ENCODE measurements at regions not wholly inside any gene's neighbourhood (a gene's known extent, or its start where the extent isn't known, plus 50 kb on each side); places are given as distances from the start of the nearest gene placed in this dataset.

DNA sequence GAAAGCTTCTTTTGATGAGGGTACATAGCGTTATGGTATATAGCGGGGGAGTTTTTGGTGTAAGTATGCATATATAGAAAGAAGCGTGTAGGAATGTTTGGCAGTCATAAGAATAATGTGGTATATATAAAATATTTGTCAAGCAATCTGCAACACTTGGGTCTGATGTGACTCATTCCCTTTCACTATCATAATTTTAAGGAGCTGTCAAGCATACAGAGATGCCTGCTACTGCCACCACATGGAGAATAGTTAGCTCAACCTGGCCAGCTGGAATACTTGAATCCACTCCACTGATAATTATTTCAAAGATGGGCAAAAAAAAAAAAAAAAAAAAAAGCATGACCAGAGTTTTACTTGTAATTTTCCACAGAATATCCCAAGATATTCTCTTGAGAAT lies 559.8 kb upstream of the REG3G start:
- DNase-seq (ENCODE audit: low spot score): no peak
- TF ChIP-seq, protein P1, sequence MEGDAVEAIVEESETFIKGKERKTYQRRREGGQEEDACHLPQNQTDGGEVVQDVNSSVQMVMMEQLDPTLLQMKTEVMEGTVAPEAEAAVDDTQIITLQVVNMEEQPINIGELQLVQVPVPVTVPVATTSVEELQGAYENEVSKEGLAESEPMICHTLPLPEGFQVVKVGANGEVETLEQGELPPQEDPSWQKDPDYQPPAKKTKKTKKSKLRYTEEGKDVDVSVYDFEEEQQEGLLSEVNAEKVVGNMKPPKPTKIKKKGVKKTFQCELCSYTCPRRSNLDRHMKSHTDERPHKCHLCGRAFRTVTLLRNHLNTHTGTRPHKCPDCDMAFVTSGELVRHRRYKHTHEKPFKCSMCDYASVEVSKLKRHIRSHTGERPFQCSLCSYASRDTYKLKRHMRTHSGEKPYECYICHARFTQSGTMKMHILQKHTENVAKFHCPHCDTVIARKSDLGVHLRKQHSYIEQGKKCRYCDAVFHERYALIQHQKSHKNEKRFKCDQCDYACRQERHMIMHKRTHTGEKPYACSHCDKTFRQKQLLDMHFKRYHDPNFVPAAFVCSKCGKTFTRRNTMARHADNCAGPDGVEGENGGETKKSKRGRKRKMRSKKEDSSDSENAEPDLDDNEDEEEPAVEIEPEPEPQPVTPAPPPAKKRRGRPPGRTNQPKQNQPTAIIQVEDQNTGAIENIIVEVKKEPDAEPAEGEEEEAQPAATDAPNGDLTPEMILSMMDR (IDR thresholded peaks at IDR 0.05; ENCODE audit: extremely low read depth, missing control alignments): no peak

DNA sequence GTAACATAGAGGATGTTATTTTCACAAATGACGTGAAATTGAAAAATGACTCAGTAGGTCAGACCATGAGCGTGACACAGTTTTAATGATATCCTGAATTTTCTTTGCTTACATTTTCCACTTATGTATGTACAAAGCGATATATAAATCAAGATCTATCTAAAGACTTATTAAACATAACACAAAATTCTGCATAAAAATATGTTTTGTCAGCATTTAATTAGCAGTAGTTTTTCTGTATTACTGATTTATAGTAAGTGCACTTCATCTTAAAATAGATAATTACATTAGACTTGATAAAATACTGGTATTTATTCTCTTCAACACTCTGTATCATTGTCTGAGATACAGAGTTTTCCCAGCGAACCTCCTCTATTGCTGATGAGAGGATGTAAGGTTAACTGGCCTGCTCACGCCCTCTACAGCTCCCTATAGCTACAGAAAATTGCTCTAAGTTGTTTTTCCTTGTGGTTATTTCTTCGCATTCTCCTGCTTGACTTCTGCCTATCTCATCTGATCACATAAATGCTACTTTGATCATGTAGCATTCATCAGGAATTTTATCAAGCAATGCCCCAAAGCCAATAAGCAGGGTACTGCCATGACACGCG lies 548.8 kb upstream of the REG3G start:
- TF ChIP-seq, protein P1 (IDR thresholded peaks at IDR 0.05; ENCODE audit: extremely low read depth, missing control alignments): no peak
- DNase-seq (ENCODE audit: low spot score): no peak

DNA sequence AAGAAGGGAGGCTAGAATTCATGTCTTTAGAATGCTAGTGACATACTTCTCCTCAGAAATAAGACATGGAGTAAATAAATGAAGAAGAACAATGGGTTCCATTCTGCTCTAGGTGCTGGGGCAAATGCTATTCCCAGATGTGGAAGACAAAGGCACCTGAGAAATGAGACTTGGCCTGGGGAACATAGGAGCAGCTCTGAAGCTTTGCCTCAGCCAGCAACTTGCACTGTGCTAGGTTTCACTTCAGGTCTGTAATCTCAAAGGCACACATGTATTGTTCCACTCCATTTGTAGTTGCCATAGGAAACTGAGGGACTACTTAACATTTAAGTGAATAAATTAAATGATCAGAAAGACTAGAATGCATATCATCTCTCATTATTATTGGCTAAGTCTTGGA lies 538.9 kb upstream of the REG3G start:
- no peak for DNase-seq (ENCODE audit: low spot score)
- TF ChIP-seq, protein P1 (IDR thresholded peaks at IDR 0.05; ENCODE audit: extremely low read depth, missing control alignments): no peak

DNA sequence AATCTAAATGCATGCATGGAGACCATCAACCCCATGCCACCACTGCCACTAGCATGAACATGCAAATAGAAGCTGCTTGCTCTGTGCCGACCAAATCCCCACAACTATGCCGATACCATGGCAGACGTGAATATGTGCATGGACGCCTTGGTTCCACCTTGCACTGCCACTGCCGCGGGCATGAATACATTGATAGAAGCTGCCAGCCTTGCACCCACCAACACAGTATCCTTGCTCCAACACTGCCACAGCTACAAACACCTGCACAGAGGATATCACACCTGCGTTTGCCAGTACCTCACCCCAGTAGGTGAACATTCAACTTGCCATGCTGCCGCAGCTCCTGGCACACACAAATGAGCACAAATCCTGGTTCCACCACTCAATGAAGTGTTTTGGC lies 527.4 kb upstream of the REG3G start:
- no peak for DNase-seq (ENCODE audit: low spot score)
- TF ChIP-seq, protein P1 (IDR thresholded peaks at IDR 0.05; ENCODE audit: extremely low read depth, missing control alignments): no peak

DNA sequence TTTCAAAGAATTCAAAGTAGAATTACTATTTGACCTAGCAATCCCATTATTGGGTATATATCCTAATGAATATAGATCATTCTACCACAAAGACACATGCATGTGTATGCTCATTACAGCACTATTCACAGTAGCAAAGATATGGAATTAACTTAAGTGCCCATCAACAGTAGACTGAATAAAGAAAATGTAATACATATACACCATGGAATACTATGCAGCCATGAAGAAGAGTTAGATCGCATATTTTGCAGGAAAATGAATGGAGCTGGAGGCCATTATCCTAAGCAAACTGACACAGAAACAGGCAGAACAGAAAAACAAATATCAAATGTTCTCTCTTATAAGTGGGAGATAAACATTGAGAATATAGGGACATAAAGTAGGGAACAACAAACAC lies 519.2 kb upstream of the REG3G start:
- no peak for DNase-seq (ENCODE audit: low spot score)
- TF ChIP-seq, protein P1 (IDR thresholded peaks at IDR 0.05; ENCODE audit: extremely low read depth, missing control alignments): no peak

DNA sequence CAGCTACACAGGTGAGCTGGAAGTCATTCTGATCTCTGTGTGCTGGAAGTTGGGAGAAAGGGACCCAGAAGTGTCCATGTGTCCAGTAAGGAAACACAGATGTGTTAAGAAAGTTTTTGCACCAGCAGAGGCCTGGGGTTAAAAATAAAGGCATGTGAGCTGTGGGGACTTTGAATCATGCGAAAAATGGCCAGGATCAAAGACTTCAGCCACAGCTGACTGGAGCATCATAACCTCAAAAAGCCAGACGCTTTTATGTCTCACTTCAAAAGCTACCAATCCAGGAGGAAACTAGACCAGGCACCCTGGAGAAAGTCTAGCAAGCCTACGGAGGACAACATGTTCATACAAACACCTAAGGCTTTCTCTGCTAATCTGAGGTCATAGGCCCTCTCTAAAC lies 503.6 kb upstream of the REG3G start:
- DNase-seq (ENCODE audit: low spot score): no peak
- TF ChIP-seq, protein P1 (IDR thresholded peaks at IDR 0.05; ENCODE audit: extremely low read depth, missing control alignments): no peak

DNA sequence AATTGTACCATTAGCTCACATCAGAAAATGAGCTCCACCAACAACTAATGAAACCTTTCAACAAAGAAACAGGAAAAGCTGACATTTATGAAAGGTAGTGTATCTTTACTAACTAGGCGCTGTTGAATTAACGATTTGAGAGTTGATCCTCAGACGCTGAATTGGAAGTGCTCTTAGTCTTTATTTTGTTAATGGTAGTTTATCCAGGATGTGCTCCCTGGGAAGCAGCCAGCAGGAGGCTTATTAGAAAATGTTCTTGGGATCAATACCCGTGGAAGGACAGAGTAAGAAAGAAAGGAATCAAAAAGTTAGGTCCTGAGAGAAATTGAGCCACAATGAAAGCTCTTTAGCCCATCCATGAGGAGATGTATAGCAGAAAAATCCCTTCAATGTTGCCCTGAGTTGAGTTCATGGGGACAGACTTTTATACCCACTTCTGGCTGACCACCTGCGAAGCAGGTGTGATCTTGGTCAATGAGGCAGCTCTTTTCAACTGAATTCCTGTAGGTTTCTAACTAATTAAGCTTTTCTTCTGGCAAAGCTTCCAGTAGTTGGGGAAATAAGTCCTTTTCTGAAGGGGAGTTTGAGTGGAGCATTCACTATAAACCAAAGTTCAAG lies 492.6 kb upstream of the REG3G start:
- TF ChIP-seq, protein P1 (IDR thresholded peaks at IDR 0.05; ENCODE audit: extremely low read depth, missing control alignments): no peak
- no peak for DNase-seq (ENCODE audit: low spot score)

Data from GM20000 (cell line).